ENCODE measurements at regions not wholly inside any gene's neighbourhood (a gene's known extent, or its start where the extent isn't known, plus 50 kb on each side); places are given as distances from the start of the nearest gene placed in this dataset.

GRCh38 chr3:177931346-177931745, 604.9 kb upstream of the KCNMB2 start:
- DNase-seq (ENCODE audit: low read depth) = peak; percentile 37

- peak; percentile 35 for DNase-seq (ENCODE audit: low read depth)
These were observed 603.9 kb upstream of the KCNMB2 start for GRCh38 chr3:177932346-177932745.

DNA sequence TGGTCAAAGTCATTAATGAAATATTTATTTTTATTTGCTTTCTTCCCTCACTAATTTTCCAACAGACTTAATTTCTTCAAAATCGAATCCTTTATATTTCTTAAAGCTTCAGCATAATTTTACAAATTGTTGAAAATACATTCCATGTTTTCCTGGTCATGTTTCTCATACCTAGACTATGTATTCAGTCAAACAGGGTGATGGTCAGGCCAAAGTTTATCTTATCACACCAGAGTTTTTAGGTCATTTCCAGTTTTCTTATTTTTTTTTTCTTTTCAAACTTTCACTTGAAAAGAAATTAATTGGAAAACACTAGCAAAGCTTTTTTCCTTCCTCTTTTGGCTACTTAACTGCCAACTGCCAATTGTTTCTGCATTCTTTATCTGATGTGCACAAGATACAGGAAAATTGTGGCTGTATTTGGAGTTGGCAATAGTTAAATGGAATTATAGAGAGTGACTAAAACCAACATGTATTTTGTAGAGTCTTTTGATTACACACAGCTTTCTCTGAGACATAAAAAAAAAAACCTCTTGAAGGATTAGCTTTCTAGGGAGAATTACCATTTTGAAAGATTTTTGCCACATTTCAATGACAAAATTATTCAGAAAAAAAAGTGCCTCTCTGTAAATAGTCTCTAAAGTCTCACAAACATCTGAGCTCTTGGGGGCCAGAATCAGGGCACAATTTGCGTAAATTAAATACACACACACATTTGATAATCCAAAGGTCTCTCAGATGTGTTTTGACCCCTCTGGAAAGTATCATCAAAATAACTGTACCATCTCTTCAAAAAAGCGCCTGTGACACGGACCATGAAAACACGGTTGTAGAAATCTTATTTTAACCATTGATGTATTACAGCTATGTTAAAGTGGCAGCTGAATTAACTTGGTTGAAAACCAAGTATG, 603.2 kb upstream of the KCNMB2 start:
- peak; percentile 52 for DNase-seq (ENCODE audit: low read depth)

DNA sequence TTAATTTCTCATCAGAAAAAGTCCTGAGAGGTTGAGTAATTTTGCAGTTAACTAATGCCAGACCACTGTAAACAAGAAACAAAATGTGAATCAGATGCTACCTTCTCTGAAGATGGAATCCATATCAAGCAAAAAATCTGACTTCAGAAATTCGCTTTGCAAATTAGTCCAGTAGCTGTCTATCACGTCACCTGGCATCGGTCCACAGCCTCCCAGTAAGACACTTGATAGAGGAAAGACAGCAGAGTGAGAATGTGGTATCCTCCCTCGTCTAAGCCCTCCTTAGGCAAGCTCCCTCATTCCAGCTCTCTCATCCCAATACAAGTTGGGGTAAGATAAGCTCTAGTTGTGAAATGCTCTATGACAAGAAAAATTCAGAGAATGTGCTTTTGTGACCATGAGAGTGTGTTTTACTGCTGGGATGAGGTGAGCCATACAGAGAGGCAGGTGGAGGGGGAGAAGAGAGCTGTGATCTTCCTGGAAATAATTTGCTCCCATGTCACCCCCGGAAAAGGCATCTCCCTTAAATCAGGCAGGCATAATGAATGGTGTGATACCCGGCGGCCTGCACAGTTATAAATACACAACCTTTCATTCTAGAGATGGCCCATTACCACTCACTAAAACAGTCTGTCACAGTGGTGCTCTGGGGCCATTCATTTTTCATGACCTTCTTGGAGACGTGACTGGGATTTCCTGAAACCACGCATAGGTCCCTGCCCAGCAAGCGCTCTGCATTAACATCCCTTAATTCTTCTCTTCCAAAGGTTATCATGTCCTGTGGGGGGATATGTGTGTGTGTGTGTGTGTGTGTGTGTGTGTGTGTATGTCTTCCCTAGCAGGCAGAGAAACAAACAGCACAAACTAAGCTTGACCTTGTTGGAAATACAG, 602.0 kb upstream of the KCNMB2 start:
- peak; percentile 71 for DNase-seq (ENCODE audit: low read depth)

- DNase-seq (ENCODE audit: low read depth) = no peak
These were observed 601.2 kb upstream of the KCNMB2 start for GRCh38 chr3:177935047-177935446.

- DNase-seq (ENCODE audit: low read depth) = no peak
These were observed 599.5 kb upstream of the KCNMB2 start for GRCh38 chr3:177936721-177937120.

GRCh38 chr3:177942911-177943310, 593.3 kb upstream of the KCNMB2 start:
- DNase-seq (ENCODE audit: low read depth) = no peak

DNA sequence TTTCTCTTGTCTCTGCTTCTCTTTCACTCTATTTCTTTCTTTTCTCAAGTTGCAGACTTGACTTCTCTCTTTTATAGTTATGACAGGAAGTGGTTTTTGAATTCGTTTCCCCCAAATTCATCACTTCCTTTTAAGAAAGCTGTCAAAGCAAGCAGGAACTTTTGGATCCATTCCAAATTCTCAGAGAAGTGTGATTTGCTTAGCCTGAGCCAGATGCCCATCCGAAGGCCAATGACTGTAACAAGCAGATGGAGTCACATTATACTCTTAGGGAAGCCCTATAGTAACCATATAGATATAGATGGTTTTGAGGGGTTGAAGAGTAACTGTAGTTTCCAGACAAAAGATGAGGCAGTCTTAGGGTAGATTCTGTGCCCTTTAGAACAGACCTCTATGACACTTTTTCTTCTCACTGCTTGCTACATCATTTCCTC, 592.0 kb upstream of the KCNMB2 start:
- peak; percentile 28 for DNase-seq (ENCODE audit: low read depth)

- no peak for DNase-seq (ENCODE audit: low read depth)
These were observed 590.2 kb upstream of the KCNMB2 start for GRCh38 chr3:177946048-177946447.

GRCh38 chr3:177946497-177946896, 589.7 kb upstream of the KCNMB2 start:
- DNase-seq (ENCODE audit: low read depth) = no peak

DNA sequence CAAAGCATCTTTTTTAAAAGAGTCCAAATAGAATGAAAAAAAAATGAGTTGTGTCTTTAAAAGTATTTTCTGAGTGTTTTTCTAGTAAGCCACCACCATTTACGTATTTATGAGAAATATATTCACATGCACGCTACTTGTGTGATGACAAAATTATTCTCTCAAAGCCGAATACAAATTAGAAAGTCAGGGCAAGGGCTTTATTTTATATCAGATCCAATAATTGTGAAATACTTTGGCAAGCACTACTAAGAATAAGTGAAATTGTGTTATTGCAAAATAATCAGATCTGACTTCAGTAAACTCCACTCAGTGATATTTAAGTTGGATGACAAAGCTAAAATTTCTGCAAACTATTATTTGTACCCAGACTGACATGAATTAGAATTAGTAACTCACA, 589.3 kb upstream of the KCNMB2 start:
- peak; percentile 8 for DNase-seq (ENCODE audit: low read depth)

DNA sequence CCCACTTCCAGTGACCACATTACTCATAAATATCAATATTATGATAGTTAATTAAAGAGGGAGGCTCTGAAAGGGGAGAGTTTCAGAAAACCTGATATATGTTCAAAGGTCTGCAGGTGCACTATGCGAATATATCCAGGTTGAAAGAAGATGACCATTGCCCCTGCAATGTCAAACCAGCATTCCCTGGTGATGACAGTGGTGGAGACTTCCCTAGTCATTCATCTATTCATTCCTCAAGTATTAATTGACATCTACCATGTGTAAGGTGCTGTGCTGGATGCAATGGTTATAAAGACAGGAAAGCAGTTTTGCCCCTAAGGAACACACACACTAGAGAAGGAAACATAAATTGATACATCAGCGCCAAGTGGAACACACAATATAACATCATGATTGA, 588.3 kb upstream of the KCNMB2 start:
- DNase-seq (ENCODE audit: low read depth) = no peak

- peak; percentile 93 for DNase-seq (ENCODE audit: low read depth)
These were observed 587.4 kb upstream of the KCNMB2 start for GRCh38 chr3:177948716-177949425.

DNA sequence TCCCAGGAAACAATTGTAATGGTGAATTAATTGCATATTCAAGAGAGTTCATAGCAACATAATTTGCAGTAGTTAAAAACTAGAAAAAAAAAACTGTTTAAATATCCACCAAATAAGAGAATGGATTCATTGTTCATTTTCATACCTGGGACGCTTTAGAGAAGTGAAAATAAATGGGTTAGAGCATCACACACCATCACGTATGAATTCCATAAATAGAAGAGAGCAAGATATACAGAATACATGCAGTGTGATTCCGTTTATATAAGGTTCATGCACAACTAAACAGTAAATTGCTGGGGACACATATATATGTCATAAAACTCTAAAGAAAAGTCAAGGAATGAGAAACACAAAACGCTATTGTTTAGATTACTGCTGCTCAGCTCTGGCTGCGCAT, 577.0 kb upstream of the KCNMB2 start:
- DNase-seq (ENCODE audit: low read depth) = no peak

DNA sequence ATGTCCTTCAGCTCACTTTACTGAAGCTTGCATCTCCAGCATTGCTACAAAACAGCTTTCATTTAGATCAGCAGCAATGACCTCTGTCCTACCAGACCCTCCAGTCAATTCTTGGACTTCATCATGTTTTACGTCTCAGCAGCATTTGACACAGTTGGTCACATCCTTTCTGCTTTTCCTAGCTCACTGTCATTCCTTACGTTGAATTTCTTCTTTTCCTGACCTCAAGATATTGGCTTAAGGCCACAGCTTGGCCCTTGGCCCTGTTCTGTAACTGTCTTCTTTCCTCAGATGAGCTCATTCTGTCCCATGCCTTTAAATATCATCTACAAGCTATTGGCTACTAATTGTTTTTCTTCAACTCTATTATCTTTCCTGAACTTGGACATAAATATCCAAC, 576.2 kb upstream of the KCNMB2 start:
- DNase-seq (ENCODE audit: low read depth) = no peak

GRCh38 chr3:177960722-177961121, 575.5 kb upstream of the KCNMB2 start:
- DNase-seq (ENCODE audit: low read depth) = no peak

GRCh38 chr3:177961784-177962183, 574.5 kb upstream of the KCNMB2 start:
- no peak for DNase-seq (ENCODE audit: low read depth)

GRCh38 chr3:177966493-177966892, 569.7 kb upstream of the KCNMB2 start:
- DNase-seq (ENCODE audit: low read depth) = no peak

- no peak for DNase-seq (ENCODE audit: low read depth)
These were observed 567.3 kb upstream of the KCNMB2 start for GRCh38 chr3:177968891-177969290.

- peak; percentile 60 for DNase-seq (ENCODE audit: low read depth)
These were observed 562.9 kb upstream of the KCNMB2 start for GRCh38 chr3:177973241-177973840.

GRCh38 chr3:177976241-177976640, 560.0 kb upstream of the KCNMB2 start:
- no peak for DNase-seq (ENCODE audit: low read depth)
